Panc1 (cell line): ENCODE measurements at regions not wholly inside any gene's neighbourhood (a gene's known extent, or its start where the extent isn't known, plus 50 kb on each side); places are given as distances from the start of the nearest gene placed in this dataset.

Experiments
- CTCF ChIP-seq: fragments of 450-650 bp; IDR thresholded peaks from 2 replicates; pipeline ENCODE4 v1.5.1; 2017; ENCODE audit warnings: mild to moderate bottlenecking
- POLR2AphosphoS5 ChIP-seq: IDR thresholded peaks from 2 replicates; pipeline ENCODE4 v1.6.1; 2012; ENCODE audit warnings: mild to moderate bottlenecking, low read depth, low read length, moderate library complexity
- TCF7L2 ChIP-seq: IDR thresholded peaks from 2 replicates; pipeline ENCODE4 v1.6.1; 2011; ENCODE audit warnings: mild to moderate bottlenecking, low read depth, low read length, inconsistent platforms

- TF ChIP-seq CTCF (no peak), POLR2AphosphoS5 (no peak), TCF7L2 (no peak)
Observed at GRCh38 chr11:107180236-107180635, 162.0 kb upstream of the GUCY1A2 start.
